Fibroblast of pulmonary artery (primary cell): ENCODE measurements at regions not wholly inside any gene's neighbourhood (a gene's known extent, or its start where the extent isn't known, plus 50 kb on each side); places are given as distances from the start of the nearest gene placed in this dataset.
A peak's percentile ranks its signal among the peaks of the same experiment; 100 is the strongest.

Experiments used
- DNase-seq: peaks from one replicate; pipeline ENCODE4 v3.0.0-alpha.2; 2010; ENCODE audit warnings: low read depth
- H3K4me3 ChIP-seq: replicated peaks from 2 replicates; pipeline ENCODE4 v1.5.1; 2011; ENCODE audit warnings: low read depth, mild to moderate bottlenecking, control low read depth, low read length, moderate library complexity
- TF ChIP-seq, protein P1 (sequence below): IDR thresholded peaks from 2 replicates; pipeline ENCODE4 v1.5.1; 2011; ENCODE audit warnings: mild to moderate bottlenecking, control low read depth, low read length, inconsistent platforms; ENCODE audit errors: missing control alignments

DNA sequence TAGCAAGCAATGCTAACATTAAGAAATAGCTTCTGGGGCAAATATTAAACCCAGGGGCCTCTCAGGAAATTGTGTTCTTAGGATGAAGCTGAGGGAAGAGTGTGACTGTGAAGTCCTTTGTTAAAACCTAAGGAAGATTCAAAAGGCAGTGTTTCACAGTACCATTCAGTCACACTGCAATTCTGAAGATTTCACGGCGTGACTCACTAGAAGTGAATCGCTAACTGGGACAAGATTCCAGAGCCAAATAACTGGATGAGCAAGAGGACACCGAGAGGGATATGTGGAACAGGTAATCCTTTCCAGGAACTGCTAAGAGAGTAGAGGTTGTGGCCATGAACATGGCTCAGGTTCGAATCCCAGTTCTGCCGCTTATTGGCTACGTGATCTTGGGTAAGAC lies 61.8 kb upstream of the SMAD3 start:
- DNase-seq, result peak; percentile 12
- TF ChIP-seq, protein P1, sequence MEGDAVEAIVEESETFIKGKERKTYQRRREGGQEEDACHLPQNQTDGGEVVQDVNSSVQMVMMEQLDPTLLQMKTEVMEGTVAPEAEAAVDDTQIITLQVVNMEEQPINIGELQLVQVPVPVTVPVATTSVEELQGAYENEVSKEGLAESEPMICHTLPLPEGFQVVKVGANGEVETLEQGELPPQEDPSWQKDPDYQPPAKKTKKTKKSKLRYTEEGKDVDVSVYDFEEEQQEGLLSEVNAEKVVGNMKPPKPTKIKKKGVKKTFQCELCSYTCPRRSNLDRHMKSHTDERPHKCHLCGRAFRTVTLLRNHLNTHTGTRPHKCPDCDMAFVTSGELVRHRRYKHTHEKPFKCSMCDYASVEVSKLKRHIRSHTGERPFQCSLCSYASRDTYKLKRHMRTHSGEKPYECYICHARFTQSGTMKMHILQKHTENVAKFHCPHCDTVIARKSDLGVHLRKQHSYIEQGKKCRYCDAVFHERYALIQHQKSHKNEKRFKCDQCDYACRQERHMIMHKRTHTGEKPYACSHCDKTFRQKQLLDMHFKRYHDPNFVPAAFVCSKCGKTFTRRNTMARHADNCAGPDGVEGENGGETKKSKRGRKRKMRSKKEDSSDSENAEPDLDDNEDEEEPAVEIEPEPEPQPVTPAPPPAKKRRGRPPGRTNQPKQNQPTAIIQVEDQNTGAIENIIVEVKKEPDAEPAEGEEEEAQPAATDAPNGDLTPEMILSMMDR, result no peak
- H3K4me3 ChIP-seq, result no peak overlapping the region

DNA sequence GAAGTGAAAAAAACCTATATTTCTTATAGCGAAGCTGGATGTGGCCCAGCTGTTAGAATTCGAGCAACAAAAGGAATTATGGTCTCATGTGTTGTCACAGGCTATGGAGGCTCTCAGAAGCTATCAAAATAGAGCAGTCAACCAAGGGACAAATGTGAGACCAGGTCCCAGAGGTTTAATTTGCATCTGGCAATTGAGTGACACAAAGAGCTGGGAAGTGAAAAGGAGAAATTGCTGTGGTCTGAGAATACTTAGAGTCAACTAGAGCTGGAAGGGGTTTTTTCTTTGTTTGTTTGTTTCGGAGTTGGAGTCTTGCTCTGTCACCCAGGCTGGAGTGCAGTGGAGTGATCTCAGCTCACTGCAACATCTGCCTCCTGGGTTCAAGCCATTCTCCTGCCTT lies 61.3 kb upstream of the SMAD3 start:
- no peak for DNase-seq
- TF ChIP-seq, protein P1, result no peak
- H3K4me3 ChIP-seq, result no peak overlapping the region

DNA sequence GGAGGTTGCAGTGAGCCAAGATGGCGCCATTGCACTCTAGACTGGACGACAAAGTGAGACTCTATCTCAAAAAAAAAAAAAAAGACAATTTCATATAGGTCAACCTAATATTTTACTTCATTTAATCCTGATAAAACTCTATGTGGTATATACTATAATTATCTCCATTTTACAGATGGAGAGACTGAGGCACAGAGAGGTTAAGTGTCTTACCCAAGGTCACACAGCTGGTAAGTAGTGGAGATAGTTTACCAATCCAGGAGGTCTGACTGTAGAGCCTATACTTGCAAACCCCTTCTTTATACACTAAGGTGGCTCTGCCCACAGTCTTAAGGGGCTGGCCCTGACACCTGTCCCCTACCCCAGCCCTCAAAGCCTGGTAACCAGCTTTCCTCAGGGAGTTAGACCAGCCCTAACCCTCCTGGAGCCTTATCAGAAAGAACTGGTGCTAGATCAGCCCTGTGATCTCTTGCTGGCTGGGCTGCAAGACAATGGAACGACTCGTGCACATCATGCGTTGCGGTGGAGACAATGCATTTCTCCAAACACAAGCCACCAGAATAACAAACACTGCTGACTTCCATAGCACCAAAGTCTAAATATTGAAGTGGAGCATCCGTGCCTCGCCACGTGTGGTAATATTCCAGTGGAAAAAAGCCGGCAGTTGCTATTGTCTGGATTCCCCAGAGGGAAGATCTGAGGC lies 60.0 kb upstream of the SMAD3 start:
- TF ChIP-seq, protein P1, result no peak
- H3K4me3 ChIP-seq, result no peak overlapping the region

DNA sequence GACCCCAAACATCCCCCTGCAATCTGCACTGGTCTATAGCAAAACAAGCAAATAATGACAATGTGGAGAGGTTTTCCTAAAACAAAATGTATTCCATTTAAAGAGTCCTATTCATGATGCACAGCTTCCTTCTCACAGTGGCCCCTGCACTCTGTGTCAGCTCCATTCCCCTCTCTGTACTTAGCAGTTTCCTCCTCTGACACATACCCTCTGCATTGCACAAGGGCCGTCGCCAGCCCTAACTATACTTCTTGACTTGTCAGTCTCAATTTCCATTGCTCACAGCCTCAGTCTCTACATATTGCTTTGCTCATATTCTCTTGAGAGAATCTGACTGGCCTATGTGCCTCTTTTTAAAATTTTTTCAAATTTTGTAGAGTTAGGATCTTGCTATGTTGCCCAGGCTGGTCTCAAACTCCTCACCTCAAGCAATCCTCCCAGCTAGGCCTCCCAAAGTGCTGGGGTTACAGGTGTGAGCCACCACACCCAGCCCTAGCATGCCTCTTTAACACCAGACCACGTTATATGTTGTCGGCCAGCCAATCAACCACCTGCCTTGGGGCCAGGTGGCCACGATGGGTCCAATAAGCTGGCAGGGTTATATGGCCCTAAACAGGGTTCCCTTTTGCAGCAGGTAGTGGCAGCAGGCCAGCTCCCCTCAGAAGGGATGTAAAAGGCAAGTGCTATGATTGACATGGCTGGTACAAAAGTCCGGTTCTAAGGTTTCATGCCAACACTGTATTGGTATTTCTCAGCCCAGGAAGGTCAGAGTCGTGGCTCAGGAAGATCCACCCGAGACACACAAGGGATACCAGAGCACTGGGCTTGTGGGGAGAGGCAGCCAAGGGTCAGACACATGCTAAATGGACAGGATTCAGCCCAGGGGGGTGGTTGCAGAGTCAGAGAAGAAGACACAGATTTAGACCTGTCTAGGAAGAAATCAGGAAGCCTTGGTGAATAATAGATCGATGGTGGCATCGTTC lies 59.0 kb upstream of the SMAD3 start:
- H3K4me3 ChIP-seq, result no peak overlapping the region
- TF ChIP-seq, protein P1, result no peak
- peak; percentile 38 for DNase-seq

More for the DNA sequence above, 60.0 kb upstream of the SMAD3 start:
- no peak for DNase-seq

DNA sequence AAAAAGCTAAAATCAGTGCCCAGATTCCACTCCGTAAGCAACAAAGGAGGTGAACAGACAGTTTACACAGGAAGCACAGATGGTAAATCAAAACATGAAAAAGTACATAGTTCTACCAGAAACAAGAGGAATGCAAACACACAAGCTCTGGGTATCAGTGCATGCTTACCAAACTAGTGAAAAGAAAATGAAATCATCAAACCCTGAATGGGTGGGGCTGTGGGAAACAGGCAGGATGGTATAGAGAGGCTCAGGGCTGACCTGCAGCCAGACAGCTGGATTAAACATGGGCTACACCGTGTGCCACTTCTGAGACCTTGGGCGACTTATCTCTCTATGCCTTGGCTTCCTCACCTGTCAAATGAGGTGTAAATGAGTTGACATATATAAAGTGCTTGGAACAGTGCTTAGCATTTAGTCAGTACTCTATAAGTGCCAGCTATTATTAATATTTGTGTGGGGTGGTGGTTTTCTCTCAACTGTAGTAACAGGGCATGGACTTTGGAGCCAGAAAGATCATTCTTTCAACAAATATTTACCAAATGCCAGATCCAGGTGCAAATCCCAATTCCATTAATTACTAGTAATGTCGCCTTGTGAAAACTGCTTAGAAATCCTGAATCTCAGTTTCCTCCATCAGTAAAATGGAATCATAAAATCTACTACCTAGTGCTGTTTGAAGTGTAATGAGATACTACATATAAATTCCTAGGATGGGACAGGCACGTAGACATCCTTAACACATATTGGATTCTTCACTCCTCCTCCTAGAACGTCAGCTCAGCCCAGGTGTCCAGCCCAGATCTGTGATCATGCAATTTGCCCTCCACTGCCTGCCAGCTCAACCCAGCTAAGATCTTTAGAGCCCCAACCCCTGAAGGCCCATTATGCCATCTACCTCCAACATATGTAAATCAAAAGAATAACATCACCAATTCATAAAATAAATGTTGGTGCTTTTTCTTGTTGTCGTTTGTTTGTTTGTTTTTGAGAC lies 55.5 kb upstream of the SMAD3 start:
- DNase-seq, result no peak
- TF ChIP-seq, protein P1, result no peak
- no peak overlapping the region for H3K4me3 ChIP-seq

DNA sequence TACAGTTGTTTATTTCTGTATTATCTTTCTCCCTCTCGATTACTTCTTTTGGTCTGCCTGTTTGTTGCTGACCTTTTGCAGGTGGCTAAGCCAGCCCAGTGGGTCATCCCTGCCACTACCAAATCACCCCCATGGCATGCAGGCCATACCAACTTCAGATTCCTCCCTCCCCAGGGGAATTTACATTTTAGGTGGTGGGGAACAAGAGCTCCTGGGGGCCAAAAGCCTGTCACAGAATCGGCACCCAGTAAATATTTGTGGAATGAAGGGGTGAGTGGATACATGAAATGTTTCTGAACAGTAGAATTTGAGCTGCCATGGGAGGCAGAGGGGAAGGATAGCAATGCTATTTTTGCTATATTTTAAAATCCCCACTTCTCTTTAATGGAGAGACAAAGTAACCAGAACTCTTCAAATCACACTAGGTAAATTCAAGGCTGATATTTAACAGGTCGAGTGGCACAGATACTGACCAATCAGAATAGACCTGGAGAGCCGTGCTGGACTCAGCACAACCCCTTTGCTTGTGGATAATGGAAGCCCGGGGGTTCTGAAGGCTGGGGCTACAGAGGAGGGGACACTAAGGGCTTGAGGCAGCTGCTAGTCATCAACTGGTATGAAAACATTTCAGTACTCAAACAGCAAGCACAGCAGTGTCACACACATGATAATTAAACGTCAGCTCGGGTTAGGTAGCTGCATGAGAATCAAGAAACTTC lies 54.3 kb upstream of the SMAD3 start:
- no peak for DNase-seq
- TF ChIP-seq, protein P1, result no peak
- H3K4me3 ChIP-seq, result no peak overlapping the region
